C4-2B (cell line): ENCODE measurements at regions not wholly inside any gene's neighbourhood (a gene's known extent, or its start where the extent isn't known, plus 50 kb on each side); places are given as distances from the start of the nearest gene placed in this dataset.
"Not testable (repeated sequence)": the region's sequence is repeated elsewhere in the genome, so short reads cannot be mapped to it uniquely, and the experiment has no call there.

Experiments used
- H3K27ac ChIP-seq: fragments of 450-650 bp; 2 replicates; pipeline ENCODE4 v1.5.1; 2017
- ZFX ChIP-seq: fragments of 450-650 bp; IDR thresholded peaks from 2 replicates; pipeline ENCODE4 v1.6.1; 2017
- TF ChIP-seq, protein P1 (sequence below): fragments of 450-650 bp; conservative IDR thresholded peaks from 2 replicates; pipeline ENCODE4 v1.5.1; 2017; ENCODE audit warnings: mild to moderate bottlenecking

DNA sequence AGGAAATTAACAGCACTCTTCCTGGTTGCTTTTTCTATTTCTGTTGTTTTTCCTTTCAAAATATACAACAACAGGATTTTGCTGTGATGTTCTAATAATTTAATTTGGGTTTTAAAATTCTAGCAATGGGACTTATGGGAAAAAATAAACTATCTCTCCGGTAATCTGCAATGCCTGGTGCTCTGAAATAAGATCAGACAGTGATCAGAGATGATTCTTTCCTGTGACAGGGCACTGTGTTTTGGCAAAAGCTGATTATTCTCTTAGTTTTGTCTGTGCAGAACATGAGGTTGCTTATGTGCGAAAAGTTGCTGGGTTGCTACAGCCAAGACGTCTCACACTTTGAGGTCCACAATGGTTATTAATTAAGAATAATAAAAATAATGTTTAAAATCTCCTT is 291.7 kb downstream of the FBXO8 start:
- TF ChIP-seq ZFX: no peak
- TF ChIP-seq, protein P1, sequence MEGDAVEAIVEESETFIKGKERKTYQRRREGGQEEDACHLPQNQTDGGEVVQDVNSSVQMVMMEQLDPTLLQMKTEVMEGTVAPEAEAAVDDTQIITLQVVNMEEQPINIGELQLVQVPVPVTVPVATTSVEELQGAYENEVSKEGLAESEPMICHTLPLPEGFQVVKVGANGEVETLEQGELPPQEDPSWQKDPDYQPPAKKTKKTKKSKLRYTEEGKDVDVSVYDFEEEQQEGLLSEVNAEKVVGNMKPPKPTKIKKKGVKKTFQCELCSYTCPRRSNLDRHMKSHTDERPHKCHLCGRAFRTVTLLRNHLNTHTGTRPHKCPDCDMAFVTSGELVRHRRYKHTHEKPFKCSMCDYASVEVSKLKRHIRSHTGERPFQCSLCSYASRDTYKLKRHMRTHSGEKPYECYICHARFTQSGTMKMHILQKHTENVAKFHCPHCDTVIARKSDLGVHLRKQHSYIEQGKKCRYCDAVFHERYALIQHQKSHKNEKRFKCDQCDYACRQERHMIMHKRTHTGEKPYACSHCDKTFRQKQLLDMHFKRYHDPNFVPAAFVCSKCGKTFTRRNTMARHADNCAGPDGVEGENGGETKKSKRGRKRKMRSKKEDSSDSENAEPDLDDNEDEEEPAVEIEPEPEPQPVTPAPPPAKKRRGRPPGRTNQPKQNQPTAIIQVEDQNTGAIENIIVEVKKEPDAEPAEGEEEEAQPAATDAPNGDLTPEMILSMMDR: no peak
- H3K27ac ChIP-seq: no peak overlapping the region

DNA sequence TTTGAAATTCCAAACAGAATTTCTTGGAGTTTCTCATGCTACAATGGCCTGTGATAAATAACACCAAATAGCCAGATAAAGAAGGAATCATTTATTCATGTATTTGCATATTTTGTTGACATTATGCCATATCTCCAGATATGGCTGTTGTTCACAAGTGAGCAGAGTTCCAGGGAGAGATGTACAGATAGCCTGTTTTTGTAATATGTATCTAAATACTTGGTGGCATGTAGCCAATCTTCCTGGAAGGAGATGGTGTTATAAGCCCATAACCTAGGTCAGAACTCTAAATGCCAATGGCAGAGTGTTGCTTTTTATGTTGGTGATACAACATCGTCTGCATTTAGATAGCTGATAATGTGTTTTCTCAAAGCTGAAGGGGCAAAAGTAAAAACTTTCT is 292.2 kb downstream of the FBXO8 start:
- H3K27ac ChIP-seq: no peak overlapping the region
- TF ChIP-seq ZFX: no peak
- TF ChIP-seq, protein P1: no peak

DNA sequence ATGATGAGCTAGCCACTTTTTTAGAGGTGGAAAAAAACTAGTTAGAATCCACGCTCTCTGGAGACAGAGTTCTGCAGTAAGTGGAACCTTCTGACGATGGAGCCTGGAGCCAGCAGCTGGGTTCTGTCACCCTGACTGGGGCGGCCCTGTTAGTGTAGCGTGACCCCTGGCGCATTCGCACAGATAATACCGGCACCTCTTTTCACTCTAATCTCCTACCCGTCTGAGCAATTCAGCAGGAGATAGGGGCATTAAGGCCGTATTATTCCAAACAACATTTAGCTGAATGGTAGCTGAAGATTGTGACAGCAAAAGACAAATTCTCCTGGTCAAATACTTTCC is 292.6 kb downstream of the FBXO8 start:
- TF ChIP-seq ZFX: no peak
- TF ChIP-seq, protein P1: no peak
- H3K27ac ChIP-seq: no peak overlapping the region

DNA sequence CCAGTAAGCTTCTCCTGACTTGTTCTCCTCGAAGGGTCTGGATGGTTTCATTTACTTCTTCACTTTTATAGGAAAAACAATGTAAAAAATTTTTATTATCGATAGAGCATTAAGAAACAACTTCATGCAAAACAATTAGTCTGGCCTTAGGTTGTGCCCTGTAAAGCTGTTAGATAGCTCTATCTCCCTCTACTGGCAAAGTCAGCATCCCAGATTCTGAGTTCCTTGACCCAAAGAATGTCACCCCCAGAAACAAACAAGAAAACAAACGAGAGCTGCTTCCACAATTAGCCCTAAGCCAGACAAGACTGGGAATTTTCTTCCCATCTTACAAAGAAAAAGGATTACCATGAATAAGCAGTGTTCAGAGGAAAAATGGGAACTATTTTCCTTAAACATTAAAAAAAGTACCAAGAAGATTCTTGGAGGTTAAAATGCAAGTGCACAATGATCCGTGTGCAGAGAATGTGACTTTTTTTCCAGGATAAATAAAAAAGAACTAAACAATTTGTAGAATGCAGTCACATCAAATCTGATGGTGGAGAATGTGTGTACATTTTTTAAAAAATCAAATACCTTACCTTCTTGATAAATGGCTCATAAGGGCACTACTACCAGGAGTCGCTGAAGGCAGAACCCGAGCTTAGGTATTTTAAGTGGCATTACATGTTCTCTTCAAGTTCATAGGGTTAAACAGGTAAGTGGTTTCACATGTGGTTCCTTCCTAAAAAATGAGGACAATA is 293.2 kb downstream of the FBXO8 start:
- TF ChIP-seq ZFX: no peak
- TF ChIP-seq, protein P1: peak; percentile 66
- H3K27ac ChIP-seq: no peak overlapping the region

DNA sequence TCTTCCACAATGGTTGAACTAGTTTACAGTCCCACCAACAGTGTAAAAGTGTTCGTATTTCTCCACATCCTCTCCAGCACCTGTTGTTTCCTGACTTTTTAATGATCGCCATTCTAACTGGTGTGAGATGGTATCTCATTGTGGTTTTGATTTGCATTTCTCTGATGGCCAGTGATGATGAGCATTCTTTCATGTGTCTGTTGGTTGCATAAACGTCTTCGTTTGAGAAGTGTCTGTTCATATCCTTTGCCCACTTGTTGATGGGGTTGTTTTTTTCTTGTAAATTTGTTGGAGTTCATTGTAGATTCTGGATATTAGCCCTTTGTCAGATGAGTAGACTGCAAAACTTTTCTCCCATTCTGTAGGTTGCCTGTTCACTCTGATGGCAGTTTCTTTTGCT is 319.9 kb downstream of the FBXO8 start:
- not testable (repeated sequence) for H3K27ac ChIP-seq

DNA sequence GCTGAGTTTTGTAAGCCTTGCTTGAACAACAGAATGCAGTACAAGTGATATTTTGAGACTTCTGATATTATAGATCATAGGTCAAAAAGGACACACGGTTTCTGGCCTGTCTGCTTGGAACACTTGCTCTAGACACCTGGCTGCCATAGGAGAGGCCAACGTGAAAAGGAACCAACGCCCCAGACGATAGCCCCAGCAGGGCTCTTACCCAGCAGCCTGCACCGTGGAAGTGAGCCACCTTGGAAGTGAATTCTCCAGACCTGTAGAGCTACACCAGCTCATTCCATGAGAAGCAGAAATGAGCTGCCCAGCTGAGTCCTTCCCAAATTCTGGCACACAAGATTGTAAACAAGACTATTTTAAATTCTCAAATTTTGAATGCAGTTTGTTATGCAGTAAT is 323.1 kb downstream of the FBXO8 start:
- TF ChIP-seq, protein P1: no peak
- no peak for TF ChIP-seq ZFX
- no peak overlapping the region for H3K27ac ChIP-seq

DNA sequence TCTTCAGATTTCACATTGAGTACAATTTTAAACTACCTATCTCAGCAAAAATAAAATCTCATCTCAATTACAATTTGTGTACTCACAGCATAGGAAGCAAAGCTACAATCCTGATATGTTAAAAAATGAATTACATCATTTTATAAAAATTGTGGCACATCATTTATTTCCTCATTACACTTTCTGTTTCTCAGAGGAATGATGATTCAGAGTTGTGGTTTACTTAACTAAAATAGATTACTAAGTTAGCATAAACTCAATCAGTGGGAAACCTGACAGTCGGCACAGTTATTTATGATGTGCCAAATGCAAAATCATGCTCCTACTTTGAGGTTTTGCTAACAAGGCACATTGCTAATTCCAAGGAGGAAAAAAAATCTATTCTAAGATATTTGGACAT is 325.0 kb downstream of the FBXO8 start:
- TF ChIP-seq ZFX: no peak
- TF ChIP-seq, protein P1: no peak
- H3K27ac ChIP-seq: no peak overlapping the region

DNA sequence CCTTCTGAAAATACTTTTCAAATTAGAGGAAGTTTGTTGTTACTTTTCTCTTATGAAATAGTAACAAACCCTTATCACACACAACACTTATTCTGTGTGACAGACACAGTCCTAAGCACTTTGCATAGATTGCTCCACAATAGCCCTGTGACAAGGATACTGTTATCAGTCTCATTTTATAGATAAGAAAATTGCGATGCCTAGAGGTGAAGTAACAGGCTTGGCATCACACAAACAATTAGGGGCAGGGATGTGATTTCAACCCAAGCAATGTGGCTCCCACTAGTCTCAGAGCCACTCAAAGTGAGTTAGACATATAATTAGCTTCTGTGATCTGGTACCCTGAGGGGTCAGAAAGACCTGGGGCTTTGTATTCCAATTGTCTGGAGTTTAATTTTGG is 339.9 kb downstream of the FBXO8 start:
- H3K27ac ChIP-seq: no peak overlapping the region
- TF ChIP-seq ZFX: no peak
- TF ChIP-seq, protein P1: no peak
